Activated naive CD8-positive, alpha-beta T cell treated with anti-CD3 and anti-CD28 coated beads, Interleukin-2, amount 10 ng/mL, durations not matched to agents 7 days and 5 days (primary cell): ENCODE measurements at regions not wholly inside any gene's neighbourhood (a gene's known extent, or its start where the extent isn't known, plus 50 kb on each side); places are given as distances from the start of the nearest gene placed in this dataset.

Experiments used
- ATAC-seq: fragments of 150-1000 bp; cut with Tn5 transposase; one replicate; pipeline ENCODE4 v1.10.0; 2021; ENCODE audit warnings: low read depth, moderate library complexity
- POLR2A ChIA-PET: fragments of 350-600 bp; sonication (Branson Sonifier 250); formaldehyde crosslinking; loops from one replicate; lab custom pipeline; 2021; ENCODE audit warnings: antibody characterized with exemption; lab: Charles Lee
- DNase-seq: peaks from one replicate; pipeline ENCODE4 v3.0.0; 2021
- H3K27ac Mint-ChIP-seq: one replicate; pipeline ENCODE4 v1.8.0; 2022; ENCODE audit warnings: mild to moderate bottlenecking, mixed read lengths
- H3K27me3 Mint-ChIP-seq: one replicate; pipeline ENCODE4 v1.8.0; 2022; ENCODE audit warnings: mild to moderate bottlenecking, moderate library complexity, mixed read lengths
- H3K36me3 Mint-ChIP-seq: one replicate; pipeline ENCODE4 v1.8.0; 2021; ENCODE audit warnings: mild to moderate bottlenecking, mixed read lengths
- H3K4me1 Mint-ChIP-seq: one replicate; pipeline ENCODE4 v1.8.0; 2021; ENCODE audit warnings: mixed read lengths
- H3K4me3 Mint-ChIP-seq: one replicate; pipeline ENCODE4 v1.8.0; 2022; ENCODE audit warnings: mild to moderate bottlenecking, moderate library complexity, mixed read lengths
- H3K9me3 Mint-ChIP-seq: one replicate; pipeline ENCODE4 v1.8.0; 2021; ENCODE audit warnings: mixed read lengths

DNA sequence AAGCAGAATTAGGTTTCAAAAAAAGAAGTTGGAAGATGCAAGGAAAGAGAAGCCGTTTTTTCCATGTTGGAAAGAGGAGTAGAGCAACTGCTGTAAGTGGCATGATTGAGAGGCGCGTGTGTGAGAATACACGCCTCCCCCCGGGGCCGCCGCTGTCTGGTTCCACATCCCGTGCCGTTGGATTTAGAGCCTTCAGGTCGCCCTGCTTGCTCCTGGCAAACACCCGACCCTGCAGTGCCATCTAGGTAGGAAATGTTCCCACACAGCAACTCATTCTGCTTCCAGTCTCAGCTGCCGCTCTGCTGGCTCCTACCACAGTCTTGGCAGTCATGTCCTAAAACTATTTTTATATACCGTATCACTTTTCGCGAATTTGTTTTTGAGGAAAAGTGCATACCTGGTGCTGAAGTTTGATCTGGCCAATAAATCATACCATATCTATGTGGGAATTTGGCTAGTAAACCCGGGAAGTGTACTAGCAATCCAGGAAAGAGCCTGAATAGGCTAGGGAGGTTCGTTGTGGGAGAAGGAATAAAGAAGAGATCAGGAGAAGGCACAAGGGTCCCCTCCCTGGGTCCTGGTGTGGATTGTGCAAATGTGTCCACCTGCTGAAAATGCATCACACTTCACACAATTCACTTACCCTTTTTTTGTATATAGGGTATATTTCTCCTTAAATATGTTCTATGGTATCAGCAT lies 372.7 kb downstream of the FBXO15 start:
- POLR2A ChIA-PET = no interaction called here
- ATAC-seq = no peak
- DNase-seq = no peak
- no peak overlapping the region for H3K4me3 Mint-ChIP-seq
- H3K27me3 Mint-ChIP-seq = no peaks in the 10 kb centered on the region
- H3K27ac Mint-ChIP-seq = no peak overlapping the region
- H3K36me3 Mint-ChIP-seq = no peaks in the 10 kb centered on the region
- H3K4me1 Mint-ChIP-seq = no peaks in the 10 kb centered on the region
- H3K9me3 Mint-ChIP-seq = no peaks in the 10 kb centered on the region

DNA sequence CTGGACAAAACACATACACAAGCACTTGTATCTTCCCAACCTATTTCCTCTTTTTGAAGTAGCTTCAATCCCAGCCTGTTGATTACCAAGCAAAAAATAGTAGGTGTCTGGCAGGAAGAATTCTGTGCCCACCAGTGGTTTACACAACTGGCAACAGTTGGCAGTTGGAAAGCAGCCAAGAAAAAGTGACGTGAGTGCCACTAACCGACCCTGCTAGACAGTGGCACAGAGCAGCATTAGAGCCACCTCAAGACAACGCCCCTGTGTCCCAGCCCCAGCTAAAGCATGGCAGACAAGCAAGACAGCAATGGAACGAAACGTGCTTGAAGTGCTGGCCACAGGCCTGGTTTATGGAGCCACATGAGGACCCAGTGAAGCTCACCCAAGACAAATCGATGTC lies 379.6 kb downstream of the FBXO15 start:
- Mint-ChIP-seq H3K4me1 (peaks cover 7% of the 10 kb centered on the region), H3K4me3 (no peak overlapping the region), H3K27ac (no peak overlapping the region), H3K9me3 (no peaks in the 10 kb centered on the region), H3K27me3 (peaks cover 4% of the 10 kb centered on the region), H3K36me3 (no peaks in the 10 kb centered on the region)
- no peak for ATAC-seq
- DNase-seq = no peak
- POLR2A ChIA-PET = no interaction called here

DNA sequence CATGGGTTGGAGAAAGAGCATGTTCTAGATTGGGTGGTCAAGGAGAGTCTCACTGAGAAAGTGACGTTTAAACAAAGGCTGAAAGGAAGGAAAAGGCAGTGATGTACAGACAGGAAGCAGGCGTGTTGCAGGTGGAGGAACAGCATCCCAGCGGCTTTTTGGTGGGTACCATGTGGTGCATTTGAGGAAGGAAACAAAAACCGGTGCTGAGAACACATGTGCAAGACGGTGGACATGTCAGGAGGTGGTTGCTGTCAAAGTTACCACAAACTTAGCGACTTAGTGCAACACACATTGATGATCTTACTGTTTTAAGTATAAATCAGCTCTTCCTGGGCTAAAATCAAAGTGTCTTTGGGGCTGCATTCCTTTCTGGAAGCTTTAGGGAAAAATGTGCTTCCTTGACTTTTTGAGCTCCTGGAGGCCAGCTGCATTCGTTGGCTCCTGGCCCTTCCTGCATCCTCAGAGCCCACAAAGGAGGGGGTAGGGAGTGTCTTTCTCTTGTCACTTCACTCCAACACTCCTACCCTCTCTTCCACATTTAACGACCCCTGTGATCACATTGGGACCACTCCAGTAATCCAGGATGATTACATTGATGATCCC lies 380.6 kb downstream of the FBXO15 start:
- Mint-ChIP-seq H3K36me3 (no peaks in the 10 kb centered on the region), H3K4me3 (peak overlapping the region; percentile 11), H3K4me1 (peaks cover 7% of the 10 kb centered on the region), H3K9me3 (no peaks in the 10 kb centered on the region), H3K27me3 (peaks cover 4% of the 10 kb centered on the region), H3K27ac (no peak overlapping the region)
- DNase-seq = no peak
- POLR2A ChIA-PET = no interaction called here
- peak; percentile 56 for ATAC-seq

DNA sequence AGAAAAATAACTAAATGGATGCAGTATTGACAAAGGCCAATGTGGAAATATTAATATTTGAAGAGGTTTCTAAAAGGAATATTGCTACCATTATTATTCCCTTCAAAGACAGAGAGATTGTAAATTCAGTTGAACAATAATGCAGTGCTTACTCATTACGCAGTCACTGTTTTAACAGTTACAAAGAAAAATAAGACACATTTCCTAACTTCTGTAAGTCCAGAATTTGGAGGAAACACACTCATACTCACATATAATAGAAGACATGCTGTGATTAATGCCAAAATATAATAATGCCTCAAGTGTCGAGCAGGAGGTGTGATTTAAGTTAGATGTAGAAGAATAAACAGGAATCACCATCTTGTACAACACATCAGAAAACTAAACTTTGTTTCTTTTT lies 389.2 kb downstream of the FBXO15 start:
- DNase-seq = no peak
- no peaks in the 10 kb centered on the region for H3K9me3 Mint-ChIP-seq
- H3K4me3 Mint-ChIP-seq = no peak overlapping the region
- POLR2A ChIA-PET = no interaction called here
- H3K27ac Mint-ChIP-seq = no peak overlapping the region
- no peaks in the 10 kb centered on the region for H3K27me3 Mint-ChIP-seq
- H3K36me3 Mint-ChIP-seq = no peaks in the 10 kb centered on the region
- H3K4me1 Mint-ChIP-seq = no peaks in the 10 kb centered on the region
- no peak for ATAC-seq

DNA sequence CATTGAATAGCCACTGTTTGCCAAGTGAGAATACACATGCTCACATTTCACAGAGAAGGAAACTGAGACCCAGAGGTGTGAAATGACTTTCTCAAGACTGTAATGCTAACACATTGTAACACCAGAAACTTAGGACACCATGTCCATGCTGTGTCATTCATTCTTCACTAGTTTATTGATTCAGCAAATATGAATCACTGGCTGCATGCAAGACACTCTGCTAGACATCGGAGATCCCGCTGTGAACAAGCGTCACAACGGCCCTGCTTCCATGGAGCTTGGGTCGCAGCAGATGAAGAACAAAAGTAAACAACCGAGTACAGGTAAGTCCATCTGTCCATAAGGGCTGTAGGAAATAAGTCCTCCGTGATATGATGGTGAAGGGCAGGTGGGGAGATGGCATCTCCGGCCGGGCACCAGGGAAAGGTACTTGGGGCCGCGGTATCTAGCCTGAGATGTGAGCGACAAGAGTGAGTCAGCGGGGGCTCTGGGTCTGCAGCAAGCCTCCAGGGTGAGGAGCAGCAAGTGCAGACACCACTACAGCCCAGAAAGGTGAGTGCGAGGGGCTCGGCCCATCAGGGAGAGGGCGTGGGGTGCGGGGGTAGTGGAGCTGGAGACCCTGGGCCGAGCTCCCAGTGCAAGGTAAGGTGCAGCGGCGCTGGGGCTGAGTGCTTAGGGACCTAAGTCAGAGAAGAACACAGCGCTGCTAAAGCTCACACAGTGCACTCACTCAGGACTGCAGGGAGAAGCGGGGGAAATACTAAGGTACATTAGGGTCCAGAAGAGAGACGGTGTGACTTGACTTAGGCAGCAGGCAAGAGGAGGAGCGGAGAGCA lies 391.2 kb downstream of the FBXO15 start:
- no peaks in the 10 kb centered on the region for H3K4me1 Mint-ChIP-seq
- no peaks in the 10 kb centered on the region for H3K27me3 Mint-ChIP-seq
- H3K36me3 Mint-ChIP-seq = no peaks in the 10 kb centered on the region
- DNase-seq (no peak), ATAC-seq (no peak)
- POLR2A ChIA-PET = no interaction called here
- H3K4me3 Mint-ChIP-seq = no peak overlapping the region
- no peaks in the 10 kb centered on the region for H3K9me3 Mint-ChIP-seq
- no peak overlapping the region for H3K27ac Mint-ChIP-seq

DNA sequence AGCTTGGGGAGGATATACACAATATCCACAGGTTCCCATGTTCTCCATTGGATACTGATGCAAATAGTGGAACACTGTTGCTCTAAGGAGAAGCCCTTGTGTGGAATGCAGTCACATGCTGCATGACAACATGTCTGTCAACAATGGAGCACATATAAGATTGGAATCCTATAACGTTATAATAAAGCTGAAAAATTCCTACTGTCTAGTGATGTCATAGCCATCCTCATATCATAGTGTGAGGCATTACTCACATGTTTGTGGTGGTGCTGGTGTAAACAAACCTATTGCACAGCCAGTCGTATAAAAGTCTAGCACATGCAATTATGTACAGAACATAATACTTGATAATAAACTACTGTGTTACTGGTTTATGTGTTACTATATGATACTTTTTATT lies 394.7 kb downstream of the FBXO15 start:
- Mint-ChIP-seq H3K4me3 (no peak overlapping the region), H3K9me3 (no peaks in the 10 kb centered on the region)

DNA sequence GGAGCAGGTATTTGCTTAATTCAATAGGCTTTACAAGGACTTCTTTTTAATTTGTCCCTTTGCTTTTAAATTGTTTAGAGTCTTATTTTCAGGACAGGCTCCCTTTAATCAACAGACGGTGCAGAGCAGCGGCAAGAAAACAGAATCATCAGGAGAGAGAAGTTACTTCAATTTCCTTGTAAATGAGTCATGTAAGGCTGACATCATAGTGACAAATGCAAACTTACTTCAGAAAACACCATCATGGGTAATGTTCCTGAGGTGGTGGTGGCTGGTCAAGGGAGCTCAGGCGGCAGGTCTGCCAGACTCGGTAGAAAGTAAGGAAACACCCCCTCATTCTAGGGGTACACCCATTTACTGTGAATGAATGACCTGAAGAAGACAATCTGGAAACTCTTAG lies 395.1 kb downstream of the FBXO15 start:
- no peaks in the 10 kb centered on the region for H3K4me1 Mint-ChIP-seq
- H3K27me3 Mint-ChIP-seq = no peaks in the 10 kb centered on the region
- H3K9me3 Mint-ChIP-seq = no peaks in the 10 kb centered on the region
- H3K4me3 Mint-ChIP-seq = no peak overlapping the region
- no peak for DNase-seq
- POLR2A ChIA-PET = no interaction called here
- no peak overlapping the region for H3K27ac Mint-ChIP-seq
- no peak for ATAC-seq
- H3K36me3 Mint-ChIP-seq = no peaks in the 10 kb centered on the region

More for the DNA sequence above, 394.7 kb downstream of the FBXO15 start:
- DNase-seq = no peak
- Mint-ChIP-seq H3K36me3 (no peaks in the 10 kb centered on the region), H3K27ac (no peak overlapping the region), H3K4me1 (no peaks in the 10 kb centered on the region), H3K27me3 (no peaks in the 10 kb centered on the region)
- ATAC-seq = no peak
- POLR2A ChIA-PET = no interaction called here

DNA sequence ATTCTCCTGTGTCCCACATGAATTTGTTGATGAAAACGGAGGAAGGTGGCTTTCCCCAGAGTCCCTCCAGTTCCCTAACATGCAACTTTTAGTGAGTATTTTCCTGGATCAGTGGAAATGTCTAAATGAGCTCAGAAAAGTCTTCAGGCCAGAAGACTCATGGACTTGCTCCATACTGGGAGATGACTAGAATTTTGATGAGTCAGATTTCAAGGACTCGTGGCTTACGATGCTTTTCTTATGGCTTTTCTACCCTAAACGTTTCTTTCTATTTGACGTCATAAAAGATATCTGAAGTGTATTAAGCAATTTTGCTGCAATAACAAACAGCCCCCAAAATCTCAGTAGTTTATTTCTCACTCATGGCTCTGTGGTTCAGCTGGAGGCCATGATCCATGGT lies 397.6 kb downstream of the FBXO15 start:
- Mint-ChIP-seq H3K27me3 (no peaks in the 10 kb centered on the region), H3K36me3 (no peaks in the 10 kb centered on the region), H3K27ac (no peak overlapping the region), H3K4me1 (no peaks in the 10 kb centered on the region), H3K4me3 (no peak overlapping the region), H3K9me3 (no peaks in the 10 kb centered on the region)
- POLR2A ChIA-PET = no interaction called here
- DNase-seq (no peak), ATAC-seq (no peak)

DNA sequence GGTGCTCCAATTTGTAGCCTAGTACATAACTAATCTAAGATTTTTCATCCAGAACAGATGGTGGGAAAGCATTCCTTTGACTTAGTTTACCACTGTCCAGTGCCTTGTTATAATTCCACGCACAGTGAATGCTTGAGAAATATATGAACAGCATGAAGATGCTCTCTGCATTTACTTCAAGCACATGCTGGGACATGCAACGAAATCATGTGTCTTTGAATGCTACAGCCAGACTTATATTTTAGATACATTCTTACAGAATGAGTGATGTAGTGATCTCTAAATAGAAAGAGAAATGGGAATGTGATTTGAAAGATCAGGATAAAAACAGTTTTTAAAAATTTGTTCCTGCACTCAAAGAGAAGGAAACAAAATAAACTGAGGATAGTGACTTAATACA lies 398.3 kb downstream of the FBXO15 start:
- H3K36me3 Mint-ChIP-seq = no peaks in the 10 kb centered on the region
- POLR2A ChIA-PET = no interaction called here
- no peaks in the 10 kb centered on the region for H3K27me3 Mint-ChIP-seq
- no peak overlapping the region for H3K4me3 Mint-ChIP-seq
- no peak for DNase-seq
- H3K27ac Mint-ChIP-seq = no peak overlapping the region
- H3K4me1 Mint-ChIP-seq = no peaks in the 10 kb centered on the region
- no peaks in the 10 kb centered on the region for H3K9me3 Mint-ChIP-seq
- ATAC-seq = no peak

DNA sequence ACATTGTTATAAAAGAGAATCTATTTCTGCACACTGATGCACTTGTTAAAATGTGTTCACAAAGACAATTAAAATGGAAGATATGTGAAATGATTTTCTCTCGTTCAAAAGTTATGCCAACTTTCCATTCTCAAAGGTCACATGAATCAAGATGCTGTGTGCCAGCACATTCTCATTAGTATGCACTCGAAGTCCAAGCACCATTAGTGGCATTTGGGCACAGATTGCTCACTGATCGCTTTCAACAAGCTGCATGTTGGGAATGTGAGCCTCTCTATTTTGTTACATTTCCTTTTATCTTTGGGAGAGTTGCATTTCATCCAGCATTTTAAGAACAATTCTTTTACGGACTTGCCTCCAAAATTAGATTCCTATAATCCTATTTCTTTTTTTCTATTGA lies 398.9 kb downstream of the FBXO15 start:
- no peaks in the 10 kb centered on the region for H3K9me3 Mint-ChIP-seq
- no peak overlapping the region for H3K4me3 Mint-ChIP-seq
- ATAC-seq (no peak), DNase-seq (no peak)
- H3K27me3 Mint-ChIP-seq = no peaks in the 10 kb centered on the region
- H3K4me1 Mint-ChIP-seq = no peaks in the 10 kb centered on the region
- no peak overlapping the region for H3K27ac Mint-ChIP-seq
- POLR2A ChIA-PET = no interaction called here
- H3K36me3 Mint-ChIP-seq = no peaks in the 10 kb centered on the region

DNA sequence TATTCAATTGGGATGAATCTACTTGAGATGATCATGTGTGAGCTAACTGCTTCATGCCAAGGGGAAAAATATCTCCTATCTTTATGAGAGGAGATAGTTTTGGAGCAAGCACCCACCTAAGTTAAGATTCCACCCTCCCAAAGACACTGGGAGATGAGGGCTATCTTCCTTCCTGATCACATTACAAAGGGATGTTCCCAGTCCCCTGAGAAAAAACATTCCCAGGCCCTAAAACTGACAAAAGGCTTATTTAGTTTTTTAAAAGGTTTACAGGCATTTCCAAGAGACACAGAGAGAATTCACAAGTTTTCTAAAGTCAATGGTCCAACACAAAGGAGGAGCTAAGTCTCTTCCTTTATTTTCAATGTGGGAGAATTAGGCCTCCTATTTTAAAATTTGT lies 401.5 kb downstream of the FBXO15 start:
- Mint-ChIP-seq H3K27ac (no peak overlapping the region), H3K9me3 (no peaks in the 10 kb centered on the region), H3K4me3 (no peak overlapping the region), H3K4me1 (no peaks in the 10 kb centered on the region), H3K27me3 (no peaks in the 10 kb centered on the region), H3K36me3 (no peaks in the 10 kb centered on the region)
- no peak for DNase-seq
- ATAC-seq = no peak
- POLR2A ChIA-PET = no interaction called here

DNA sequence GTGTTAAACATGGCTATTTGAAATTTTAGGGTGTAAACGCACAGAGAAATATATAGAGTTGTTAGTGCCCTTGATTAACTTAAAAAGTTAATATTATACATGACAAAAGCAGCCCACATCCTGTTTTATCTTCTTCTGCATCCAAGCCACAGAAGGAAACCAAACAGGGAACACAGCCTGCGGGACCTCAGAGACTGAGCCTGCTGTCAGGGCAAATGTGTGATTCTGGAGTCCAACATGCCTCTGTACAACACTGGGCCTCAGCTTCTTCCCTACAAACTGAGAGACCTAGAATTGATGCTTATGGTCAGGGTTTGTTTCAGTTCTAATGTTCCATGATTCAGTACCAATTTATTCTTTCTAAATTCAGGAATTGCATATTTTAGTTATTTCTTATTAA lies 404.7 kb downstream of the FBXO15 start:
- no peaks in the 10 kb centered on the region for H3K36me3 Mint-ChIP-seq
- POLR2A ChIA-PET = no interaction called here
- no peaks in the 10 kb centered on the region for H3K9me3 Mint-ChIP-seq
- ATAC-seq (no peak), DNase-seq (no peak)
- no peak overlapping the region for H3K4me3 Mint-ChIP-seq
- no peaks in the 10 kb centered on the region for H3K4me1 Mint-ChIP-seq
- H3K27ac Mint-ChIP-seq = no peak overlapping the region
- H3K27me3 Mint-ChIP-seq = no peaks in the 10 kb centered on the region

DNA sequence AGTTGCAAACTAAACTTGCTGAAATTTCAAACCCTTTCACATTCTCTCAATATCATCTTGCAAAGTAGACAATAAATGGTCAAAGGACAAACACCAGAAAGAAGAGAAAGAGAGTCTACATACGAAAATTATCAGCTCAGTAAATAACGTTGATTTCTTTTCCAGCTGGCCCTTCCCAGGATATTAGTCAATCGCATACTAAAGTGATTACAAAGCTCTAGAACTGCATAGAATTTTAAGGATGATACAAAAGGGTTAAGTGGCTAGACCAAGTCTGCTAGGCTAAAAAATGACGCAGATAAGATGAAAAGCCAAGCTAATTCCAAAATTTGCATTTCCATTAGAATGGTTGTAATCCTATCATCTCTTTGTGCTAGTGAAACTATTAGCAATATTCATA lies 405.7 kb downstream of the FBXO15 start:
- DNase-seq (no peak), ATAC-seq (no peak)
- H3K36me3 Mint-ChIP-seq = no peaks in the 10 kb centered on the region
- no peaks in the 10 kb centered on the region for H3K9me3 Mint-ChIP-seq
- H3K4me3 Mint-ChIP-seq = no peak overlapping the region
- no peaks in the 10 kb centered on the region for H3K4me1 Mint-ChIP-seq
- no peak overlapping the region for H3K27ac Mint-ChIP-seq
- POLR2A ChIA-PET = no interaction called here
- H3K27me3 Mint-ChIP-seq = no peaks in the 10 kb centered on the region

DNA sequence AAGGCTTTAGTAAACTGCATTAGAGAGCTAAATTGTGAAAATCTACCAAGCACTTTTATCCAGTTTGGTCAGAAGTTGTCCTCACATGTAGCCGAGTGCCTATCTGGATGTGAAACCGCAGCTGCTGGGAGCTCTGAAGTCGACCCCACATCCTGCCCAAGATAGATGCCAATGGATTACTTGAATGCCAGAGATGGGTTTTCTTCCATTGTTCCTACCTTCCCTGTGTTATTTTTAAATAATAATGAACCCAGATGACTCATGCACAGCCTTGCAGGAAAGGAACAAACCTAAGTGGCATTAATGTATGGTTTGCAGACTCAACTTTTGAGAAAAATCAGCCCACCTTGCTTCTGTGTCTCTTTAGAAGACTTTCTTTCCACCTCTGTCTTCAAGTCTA lies 408.5 kb downstream of the FBXO15 start:
- Mint-ChIP-seq H3K36me3 (no peaks in the 10 kb centered on the region), H3K4me3 (no peak overlapping the region), H3K27ac (no peak overlapping the region), H3K4me1 (no peaks in the 10 kb centered on the region), H3K9me3 (no peaks in the 10 kb centered on the region), H3K27me3 (no peaks in the 10 kb centered on the region)
- POLR2A ChIA-PET = no interaction called here
- no peak for ATAC-seq
- DNase-seq = no peak
